ENCODE measurements at regions not wholly inside any gene's neighbourhood (a gene's known extent, or its start where the extent isn't known, plus 50 kb on each side); places are given as distances from the start of the nearest gene placed in this dataset.

DNA sequence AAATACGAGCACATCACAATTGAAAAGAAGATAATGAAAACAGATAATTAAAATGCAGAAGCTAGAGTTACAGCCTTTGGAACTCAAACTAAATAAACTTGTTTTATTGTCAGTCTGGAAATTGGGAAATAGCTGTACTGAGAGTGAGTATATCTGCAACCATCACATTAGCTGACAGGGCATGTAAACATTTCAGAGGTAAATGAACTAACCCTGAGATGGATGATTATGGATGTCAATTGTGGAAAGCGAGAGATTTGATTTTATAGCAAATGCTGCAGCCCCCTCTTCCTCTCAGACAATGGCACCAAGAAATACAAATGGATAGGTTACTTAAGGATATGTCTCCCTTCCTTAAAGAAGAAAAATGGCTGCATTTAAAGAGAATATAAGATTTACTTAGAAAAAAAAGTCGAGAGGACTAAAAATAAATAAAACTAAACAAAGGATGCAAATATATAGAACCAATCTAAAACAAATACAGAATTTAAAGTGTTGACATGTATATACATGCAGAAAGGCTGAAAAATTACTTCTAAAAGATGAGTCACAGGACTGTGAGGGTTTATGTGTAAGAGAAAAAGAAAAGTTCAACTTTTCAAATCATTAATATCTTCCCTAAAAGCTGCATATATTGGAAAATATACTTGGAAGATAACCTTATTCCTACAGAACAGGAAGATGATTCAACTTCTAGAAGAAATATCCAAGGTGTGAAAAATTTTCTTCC lies 120.3 kb upstream of the FLRT2 start:
- no peak for TF ChIP-seq CTCF (IDR thresholded peaks at IDR 0.05; ENCODE audit: borderline replicate concordance, control extremely low read depth, extremely low read depth, insufficient read depth, missing control alignments)
- in situ Hi-C loops (cut with MboI; ENCODE audit: low sequenced_read_pairs, unreplicated experiment): no loop called here
- no peak for DNase-seq (ENCODE audit: low spot score)

- in situ Hi-C loops (cut with MboI; ENCODE audit: low sequenced_read_pairs, unreplicated experiment): no loop called here
- DNase-seq (ENCODE audit: low spot score): no peak
- no peak for TF ChIP-seq CTCF (IDR thresholded peaks at IDR 0.05; ENCODE audit: borderline replicate concordance, control extremely low read depth, extremely low read depth, insufficient read depth, missing control alignments)
These were observed 117.2 kb upstream of the FLRT2 start for GRCh38 chr14:85412756-85413155.

DNA sequence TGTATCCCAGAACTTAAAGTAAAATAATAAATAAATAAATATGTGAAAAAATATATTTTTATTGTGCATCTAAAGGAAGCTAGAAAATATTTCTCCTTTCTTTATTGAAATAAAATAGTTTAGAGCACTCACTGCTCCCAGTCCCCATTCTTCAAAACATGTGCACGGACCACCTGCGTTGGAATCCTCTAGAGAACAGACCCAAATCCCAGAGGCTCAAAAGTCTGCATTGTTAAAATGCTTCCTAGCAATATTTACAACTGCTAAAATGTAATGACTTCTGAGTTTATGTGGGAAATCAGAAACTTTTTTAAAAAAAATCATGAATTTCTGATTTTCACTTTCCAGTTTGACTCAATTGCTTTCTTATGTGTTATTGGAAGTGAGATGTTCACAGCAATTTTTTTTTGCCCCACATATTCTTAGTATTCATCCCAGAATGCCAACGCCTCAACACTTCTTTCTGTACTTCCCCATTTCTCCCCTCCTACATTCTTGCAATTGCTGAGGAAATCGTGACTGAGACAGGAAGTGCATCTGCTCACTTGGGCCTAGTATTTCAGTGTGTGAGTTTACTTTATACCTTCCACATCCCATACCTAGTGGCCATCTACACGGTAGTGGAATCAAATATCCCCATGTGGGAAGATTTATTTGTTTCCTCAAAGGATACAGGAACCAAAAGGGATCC lies 116.0 kb upstream of the FLRT2 start:
- DNase-seq (ENCODE audit: low spot score): no peak
- TF ChIP-seq CTCF (IDR thresholded peaks at IDR 0.05; ENCODE audit: borderline replicate concordance, control extremely low read depth, extremely low read depth, insufficient read depth, missing control alignments): no peak
- in situ Hi-C loops (cut with MboI; ENCODE audit: low sequenced_read_pairs, unreplicated experiment): no loop called here

DNA sequence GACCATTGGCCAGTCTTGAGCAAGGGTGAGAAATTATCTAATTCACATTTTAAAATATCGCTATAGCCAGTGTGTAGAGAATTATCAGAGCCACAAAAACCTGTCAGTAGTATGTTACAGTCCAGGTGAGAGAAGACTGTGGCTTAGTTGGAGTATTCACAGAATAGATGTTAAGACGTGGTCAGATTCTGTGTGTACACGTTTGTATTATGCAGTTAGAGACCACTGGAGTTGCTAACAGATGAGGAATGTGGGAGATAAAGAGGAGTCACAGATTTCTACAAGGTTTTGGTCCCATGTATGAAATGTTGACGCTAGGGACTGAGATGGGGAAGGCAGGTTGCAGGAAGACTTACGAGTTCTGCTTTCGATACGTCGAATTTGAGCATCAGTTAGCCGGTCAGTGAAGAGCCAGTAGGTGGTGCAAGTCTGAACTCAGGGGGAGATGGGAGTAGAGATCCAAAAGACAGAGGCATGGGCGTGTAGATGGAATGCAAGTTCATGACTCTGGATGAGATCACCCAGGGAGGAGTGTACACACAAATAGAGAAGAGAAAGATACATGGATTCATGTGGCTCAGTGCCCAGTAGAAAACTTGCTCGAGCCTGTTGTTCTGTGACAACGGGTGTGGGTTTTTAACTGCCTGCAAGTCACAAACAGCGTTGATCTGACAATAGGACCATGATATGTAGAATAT lies 114.8 kb upstream of the FLRT2 start:
- DNase-seq (ENCODE audit: low spot score): no peak
- no peak for TF ChIP-seq CTCF (IDR thresholded peaks at IDR 0.05; ENCODE audit: borderline replicate concordance, control extremely low read depth, extremely low read depth, insufficient read depth, missing control alignments)
- in situ Hi-C loops (cut with MboI; ENCODE audit: low sequenced_read_pairs, unreplicated experiment): no loop called here

DNA sequence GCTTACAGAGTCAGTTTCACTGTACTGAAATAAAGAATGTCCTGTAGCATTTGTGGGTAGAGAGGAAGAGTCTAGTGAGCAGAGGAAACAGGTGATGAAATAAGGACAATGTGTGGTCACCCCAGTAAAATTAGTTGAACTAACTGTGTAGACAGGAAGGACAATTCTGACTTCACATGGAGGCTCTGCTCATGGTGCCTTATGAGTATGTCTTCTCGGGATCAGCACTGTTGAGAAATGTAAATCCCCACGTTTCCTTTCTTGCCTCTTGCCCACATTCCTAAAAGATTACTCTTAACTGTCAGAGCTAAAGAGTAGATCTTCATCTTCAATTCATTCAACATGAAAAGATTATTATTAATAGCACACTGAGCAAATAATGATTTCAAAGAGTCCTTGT lies 113.2 kb upstream of the FLRT2 start:
- DNase-seq (ENCODE audit: low spot score): no peak
- in situ Hi-C loops (cut with MboI; ENCODE audit: low sequenced_read_pairs, unreplicated experiment): no loop called here
- TF ChIP-seq CTCF (IDR thresholded peaks at IDR 0.05; ENCODE audit: borderline replicate concordance, control extremely low read depth, extremely low read depth, insufficient read depth, missing control alignments): no peak

DNA sequence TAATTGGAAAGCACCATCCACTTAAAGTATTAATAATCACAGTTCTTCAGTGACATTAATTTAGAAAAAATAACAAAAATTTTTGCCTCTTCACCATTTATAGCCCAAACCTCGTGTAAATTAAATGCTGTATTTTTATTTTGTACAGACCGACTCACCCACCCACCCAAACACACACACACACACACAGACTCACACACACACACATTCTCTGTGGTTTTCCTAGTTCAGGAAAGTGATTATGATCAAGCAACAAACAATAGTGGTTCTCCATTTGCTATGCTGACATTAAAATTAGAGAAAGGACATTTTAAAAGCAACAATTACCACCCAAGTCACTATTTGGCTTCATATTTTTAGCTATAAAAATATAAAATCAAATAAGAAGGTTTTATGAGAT lies 112.5 kb upstream of the FLRT2 start:
- in situ Hi-C loops (cut with MboI; ENCODE audit: low sequenced_read_pairs, unreplicated experiment): no loop called here
- no peak for TF ChIP-seq CTCF (IDR thresholded peaks at IDR 0.05; ENCODE audit: borderline replicate concordance, control extremely low read depth, extremely low read depth, insufficient read depth, missing control alignments)
- no peak for DNase-seq (ENCODE audit: low spot score)

Data from GM13976 (cell line).